ENCODE measurements at regions not wholly inside any gene's neighbourhood (a gene's known extent, or its start where the extent isn't known, plus 50 kb on each side); places are given as distances from the start of the nearest gene placed in this dataset.
"Not testable (repeated sequence)": the region's sequence is repeated elsewhere in the genome, so short reads cannot be mapped to it uniquely, and the experiment has no call there.

DNA sequence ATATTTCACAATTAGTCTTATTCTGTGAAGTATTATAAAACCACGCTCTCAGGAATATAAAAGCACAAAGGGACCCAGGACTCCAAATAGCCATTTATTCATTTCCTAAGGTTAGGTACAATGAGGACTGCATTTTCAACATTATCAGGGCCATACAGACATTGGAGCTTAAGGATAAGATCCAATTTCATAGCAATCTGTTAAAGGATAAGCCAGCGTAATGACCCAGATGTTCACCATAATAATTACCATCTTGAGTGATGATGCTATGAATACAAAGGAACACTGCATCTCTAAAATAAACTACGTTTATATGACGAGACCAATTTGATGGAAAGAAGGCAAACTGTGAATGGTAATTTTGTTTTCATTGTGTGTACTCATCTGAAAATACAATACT, 169.6 kb downstream of the USP22 start:
- H3K4me3 Mint-ChIP-seq; H3K4me1 Mint-ChIP-seq; H3K9me3 Mint-ChIP-seq; DNase-seq (ENCODE audit: low spot score in 2 of 2); ATAC-seq; H3K27ac Mint-ChIP-seq; H3K36me3 Mint-ChIP-seq: not testable (repeated sequence)

DNA sequence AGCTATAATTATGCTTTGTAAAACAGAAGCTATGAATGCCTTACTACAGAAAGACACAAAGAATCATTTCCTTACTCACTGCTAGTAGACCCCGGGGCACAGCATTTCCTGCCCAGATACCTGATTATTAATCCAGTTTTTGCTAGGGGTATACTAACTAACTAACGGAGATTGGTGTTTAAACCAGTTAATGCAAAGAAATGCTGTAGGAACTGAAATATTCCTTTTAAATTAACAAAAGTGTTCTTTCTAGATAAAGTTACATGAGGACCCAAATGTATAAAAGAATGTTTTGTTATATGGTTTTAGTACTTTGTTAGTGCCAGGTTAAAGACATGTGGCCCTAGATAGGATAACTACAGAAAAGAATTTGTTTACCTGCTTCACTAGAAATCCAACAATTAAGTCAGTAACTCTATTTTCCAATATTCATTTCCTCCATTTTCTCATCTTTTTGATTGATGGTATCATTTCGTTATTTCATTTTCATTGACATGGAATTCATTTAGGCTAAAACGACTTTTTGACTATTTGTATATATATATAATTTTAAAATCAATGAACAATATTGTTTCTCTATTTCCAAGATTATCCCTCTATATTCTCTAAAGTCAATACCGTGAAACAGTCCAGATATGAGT, 169.0 kb downstream of the USP22 start:
- H3K4me1 Mint-ChIP-seq; ATAC-seq; H3K36me3 Mint-ChIP-seq; H3K27ac Mint-ChIP-seq; H3K9me3 Mint-ChIP-seq; DNase-seq (ENCODE audit: low spot score in 2 of 2); H3K4me3 Mint-ChIP-seq: not testable (repeated sequence)

DNA sequence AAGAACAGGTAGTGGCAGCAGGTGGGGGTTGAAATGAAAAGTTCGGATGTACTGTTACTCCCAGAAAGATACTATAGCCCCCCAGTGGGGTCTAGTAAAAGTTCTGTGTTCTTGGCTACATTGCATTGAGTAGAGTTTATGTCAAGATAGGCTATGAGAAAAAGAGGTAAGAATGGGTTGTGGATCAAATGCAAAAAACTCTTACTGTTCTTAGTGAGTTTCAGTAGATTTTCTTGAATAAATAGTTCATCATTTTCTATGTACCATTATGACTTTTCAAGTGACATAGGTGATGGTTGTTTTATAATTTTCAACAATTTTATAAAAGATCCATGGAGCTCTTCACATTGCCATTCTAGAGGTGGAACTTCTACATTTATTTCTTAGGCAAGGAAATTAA, 165.4 kb downstream of the USP22 start:
- ATAC-seq; DNase-seq (ENCODE audit: low spot score in 2 of 2); H3K4me1 Mint-ChIP-seq; H3K9me3 Mint-ChIP-seq; H3K4me3 Mint-ChIP-seq; H3K36me3 Mint-ChIP-seq; H3K27ac Mint-ChIP-seq: not testable (repeated sequence)

DNA sequence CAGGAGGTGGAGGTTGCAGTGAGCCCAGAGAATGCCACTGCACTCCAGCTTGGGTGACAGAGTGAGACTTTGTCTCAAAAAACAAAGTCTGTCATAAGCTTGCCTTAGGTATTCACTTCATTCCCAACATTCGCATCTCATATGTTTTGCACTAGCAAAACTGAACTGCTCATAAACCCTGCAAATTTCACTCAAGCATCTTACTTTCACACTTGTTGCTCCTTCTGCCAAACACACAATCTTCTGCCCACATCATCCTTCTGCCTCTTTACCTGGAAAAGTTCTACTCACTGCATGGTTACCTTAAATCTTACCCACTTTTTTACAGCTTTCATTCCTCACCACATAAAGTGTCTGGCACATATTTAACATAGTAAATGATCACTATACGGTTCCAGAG, 152.5 kb downstream of the USP22 start:
- H3K27ac Mint-ChIP-seq, result no peak overlapping the region
- DNase-seq (ENCODE audit: low spot score in 2 of 2) (no peak), ATAC-seq (no peak)
- H3K9me3 Mint-ChIP-seq, result no peaks in the 10 kb centered on the region
- H3K4me3 Mint-ChIP-seq, result no peak overlapping the region
- no peaks in the 10 kb centered on the region for H3K36me3 Mint-ChIP-seq
- no peaks in the 10 kb centered on the region for H3K4me1 Mint-ChIP-seq

DNA sequence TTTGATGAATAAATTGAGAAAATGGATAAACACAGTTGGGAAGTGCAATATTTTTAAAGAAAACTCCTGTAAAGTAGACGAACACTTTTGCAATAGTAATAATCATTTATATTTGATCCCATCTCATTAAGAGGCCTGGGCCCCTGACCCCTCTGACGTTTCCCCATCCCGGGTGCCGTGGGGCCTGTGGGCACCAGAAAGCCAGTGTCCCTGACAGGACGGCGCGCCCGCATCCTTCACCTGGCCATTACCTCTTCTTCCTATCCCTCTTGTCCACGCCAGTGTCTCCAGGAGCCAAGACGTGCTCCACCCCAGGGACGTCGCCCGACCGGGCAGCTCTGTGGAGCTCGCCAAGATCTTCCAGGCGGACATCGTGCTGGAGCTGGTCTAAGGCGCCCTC, 147.4 kb downstream of the USP22 start:
- H3K4me3 Mint-ChIP-seq; H3K4me1 Mint-ChIP-seq; H3K27ac Mint-ChIP-seq; H3K9me3 Mint-ChIP-seq; DNase-seq (ENCODE audit: low spot score in 2 of 2); H3K36me3 Mint-ChIP-seq; ATAC-seq: not testable (repeated sequence)

DNA sequence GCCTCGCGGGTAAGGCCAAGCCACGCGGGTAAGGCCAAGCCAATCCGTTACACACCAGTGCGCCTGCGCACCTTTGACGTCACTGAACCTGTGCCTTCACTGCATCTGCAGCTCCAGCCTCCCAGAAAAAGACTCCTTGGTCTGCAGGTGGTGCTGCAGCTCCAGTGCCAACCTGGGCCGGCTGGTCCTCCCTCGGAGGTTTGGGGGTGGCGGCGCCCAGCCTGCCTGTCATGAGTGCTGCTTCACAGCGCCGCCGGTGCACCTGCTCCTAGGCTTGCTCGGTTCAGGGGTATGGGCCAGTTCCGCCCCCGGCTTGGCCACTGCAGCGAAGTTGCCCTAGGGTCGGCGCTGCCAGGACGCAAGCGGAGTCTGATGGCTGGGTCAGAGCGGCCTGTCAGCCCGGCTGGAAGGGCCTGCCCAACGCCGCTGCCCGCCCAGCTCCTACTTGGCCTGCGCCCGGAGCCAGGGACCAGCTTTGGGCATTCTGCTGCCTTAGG, 146.6 kb downstream of the USP22 start:
- ATAC-seq (peak; percentile 11), DNase-seq (ENCODE audit: low spot score in 2 of 2) (no peak)
- no peaks in the 10 kb centered on the region for H3K9me3 Mint-ChIP-seq
- H3K4me1 Mint-ChIP-seq, result no peaks in the 10 kb centered on the region
- H3K27ac Mint-ChIP-seq, result no peak overlapping the region
- no peaks in the 10 kb centered on the region for H3K36me3 Mint-ChIP-seq
- no peak overlapping the region for H3K4me3 Mint-ChIP-seq

DNA sequence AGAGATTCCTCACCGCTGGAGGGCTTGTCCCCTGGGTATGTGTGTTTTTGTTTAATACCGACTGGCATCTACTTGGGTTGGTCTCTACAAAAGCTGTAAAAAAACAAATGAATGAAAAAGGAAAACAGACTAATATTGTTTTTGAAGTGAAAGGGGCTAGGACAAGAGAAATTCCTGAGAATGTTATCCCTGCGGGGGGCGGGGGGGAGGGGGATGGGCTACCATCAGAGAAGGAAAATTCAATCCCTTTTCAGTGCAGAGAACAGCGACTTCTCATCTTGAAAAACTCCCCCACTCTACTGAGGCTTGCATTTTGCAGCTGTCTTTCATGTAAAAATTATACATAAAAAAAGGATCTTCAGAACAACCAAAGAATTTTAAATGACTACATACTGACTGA, 144.1 kb downstream of the USP22 start:
- not testable (repeated sequence) for H3K36me3 Mint-ChIP-seq; H3K4me3 Mint-ChIP-seq; DNase-seq (ENCODE audit: low spot score in 2 of 2); ATAC-seq; H3K27ac Mint-ChIP-seq; H3K9me3 Mint-ChIP-seq; H3K4me1 Mint-ChIP-seq

DNA sequence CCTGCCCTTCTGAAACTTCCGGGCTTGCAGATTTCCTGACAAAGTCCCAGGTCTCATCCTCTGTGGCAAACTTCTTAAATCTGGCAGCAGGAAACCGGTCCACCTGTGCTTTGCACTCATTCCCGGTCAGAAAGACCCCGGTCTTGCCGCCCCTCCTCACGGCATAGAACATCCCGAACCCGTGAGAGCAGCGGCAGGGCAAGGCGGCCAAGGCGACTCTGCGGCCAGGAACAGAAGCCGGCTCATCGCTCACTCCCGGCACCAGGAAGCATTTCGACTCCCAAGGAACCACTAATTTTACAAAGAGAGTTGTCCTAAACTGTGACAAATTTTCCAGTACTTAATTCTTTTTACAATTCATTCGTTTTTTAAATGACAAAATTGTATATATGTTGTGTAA, 140.3 kb downstream of the USP22 start:
- not testable (repeated sequence) for H3K4me3 Mint-ChIP-seq; ATAC-seq; H3K9me3 Mint-ChIP-seq; H3K4me1 Mint-ChIP-seq; H3K36me3 Mint-ChIP-seq; H3K27ac Mint-ChIP-seq; DNase-seq (ENCODE audit: low spot score in 2 of 2)

DNA sequence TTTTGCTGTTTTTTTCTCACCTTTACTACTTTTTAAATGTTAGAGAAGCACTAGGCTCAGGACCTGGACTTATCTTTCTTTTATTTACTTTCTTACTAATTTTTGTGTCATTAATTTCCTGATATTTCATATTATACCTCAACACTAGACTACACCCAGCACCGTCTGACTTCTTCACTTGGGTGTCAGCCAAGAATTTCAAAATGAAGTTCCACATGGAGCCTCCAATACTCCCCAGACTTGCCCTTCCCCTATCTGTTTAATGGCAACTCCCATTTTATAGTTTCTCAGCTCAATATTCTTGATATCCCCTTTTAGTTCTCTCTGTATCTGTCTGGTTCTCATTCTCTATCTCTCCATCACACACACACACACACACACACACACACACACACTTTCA, 139.3 kb downstream of the USP22 start:
- H3K4me3 Mint-ChIP-seq; DNase-seq (ENCODE audit: low spot score in 2 of 2); H3K27ac Mint-ChIP-seq; ATAC-seq; H3K9me3 Mint-ChIP-seq; H3K36me3 Mint-ChIP-seq; H3K4me1 Mint-ChIP-seq: not testable (repeated sequence)

DNA sequence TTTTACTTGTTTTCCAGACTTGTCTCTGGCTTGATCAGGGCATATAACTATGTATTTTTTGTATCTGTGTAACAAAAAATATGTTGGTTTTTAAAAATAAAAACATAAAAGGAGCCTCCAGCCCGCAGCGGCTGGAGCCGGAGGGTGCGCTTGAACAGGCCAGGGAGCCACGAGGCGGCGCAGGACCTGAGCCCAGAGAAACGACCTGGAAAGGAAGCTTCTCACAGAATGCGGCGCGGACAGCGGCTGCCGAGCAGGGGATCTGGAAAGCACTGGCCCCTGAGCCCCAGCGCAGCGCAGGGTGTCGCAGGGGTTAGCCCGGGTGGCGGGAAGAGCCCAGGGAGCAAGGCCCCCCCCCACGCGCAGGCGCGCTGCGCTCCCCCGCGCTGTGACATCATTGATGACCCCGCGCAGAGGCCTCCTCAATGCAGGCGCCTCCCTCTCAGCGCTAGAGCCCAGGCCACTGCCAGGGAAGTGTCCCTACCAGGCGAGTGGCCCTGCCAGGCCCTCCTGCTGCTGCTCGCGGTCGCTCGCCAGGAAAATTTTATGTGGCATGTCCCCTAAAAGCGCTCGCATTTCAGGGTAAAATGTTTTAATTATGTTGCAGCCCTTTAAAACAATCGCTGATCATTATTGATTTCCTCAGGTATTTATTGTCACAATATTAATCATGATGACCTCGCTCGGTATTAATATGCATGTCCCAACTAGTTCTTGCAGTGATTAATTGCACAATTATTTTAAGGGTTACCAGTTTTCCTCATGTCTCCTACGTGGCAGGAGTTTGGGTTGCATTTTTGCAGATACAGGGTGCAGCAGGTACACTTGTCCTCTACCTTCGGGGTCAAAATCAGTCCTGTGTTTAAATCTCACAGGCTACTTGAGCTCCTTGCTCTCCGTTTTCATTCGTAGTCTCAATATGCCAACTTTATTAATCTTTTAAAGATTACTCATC, 134.2 kb downstream of the USP22 start:
- Mint-ChIP-seq H3K36me3 (no peaks in the 10 kb centered on the region), H3K4me3 (peak overlapping the region; percentile 61)

DNA sequence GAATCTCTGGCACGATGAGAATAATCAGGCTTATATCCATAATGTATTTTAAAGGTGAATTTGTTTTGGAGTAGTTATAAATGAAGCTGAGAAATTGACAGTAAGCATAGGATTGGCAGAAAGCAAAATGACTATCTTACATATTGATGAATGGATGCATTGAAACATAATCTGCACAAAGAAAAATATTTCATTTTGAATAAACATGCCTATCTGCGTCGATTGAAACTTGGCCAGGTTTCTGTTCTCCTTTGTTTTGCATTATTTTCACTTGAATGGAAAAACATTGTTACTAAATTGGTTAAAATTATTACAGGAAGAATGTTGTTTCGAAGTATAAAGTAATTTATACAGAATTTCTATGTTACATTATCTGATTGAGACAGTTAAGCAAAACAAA, 128.2 kb downstream of the USP22 start:
- H3K4me3 Mint-ChIP-seq, result no peak overlapping the region
- DNase-seq (ENCODE audit: low spot score in 2 of 2) (no peak), ATAC-seq (no peak)
- no peak overlapping the region for H3K27ac Mint-ChIP-seq
- H3K9me3 Mint-ChIP-seq, result no peaks in the 10 kb centered on the region
- no peaks in the 10 kb centered on the region for H3K4me1 Mint-ChIP-seq
- H3K36me3 Mint-ChIP-seq, result no peaks in the 10 kb centered on the region

More for the DNA sequence above, 134.2 kb downstream of the USP22 start:
- ATAC-seq (peak; percentile 100), DNase-seq (ENCODE audit: low spot score in 2 of 2) (peak; percentile 72 to 89)
- H3K27ac Mint-ChIP-seq, result peak overlapping the region; percentile 56
- H3K4me1 Mint-ChIP-seq, result no peaks in the 10 kb centered on the region
- no peaks in the 10 kb centered on the region for H3K9me3 Mint-ChIP-seq

DNA sequence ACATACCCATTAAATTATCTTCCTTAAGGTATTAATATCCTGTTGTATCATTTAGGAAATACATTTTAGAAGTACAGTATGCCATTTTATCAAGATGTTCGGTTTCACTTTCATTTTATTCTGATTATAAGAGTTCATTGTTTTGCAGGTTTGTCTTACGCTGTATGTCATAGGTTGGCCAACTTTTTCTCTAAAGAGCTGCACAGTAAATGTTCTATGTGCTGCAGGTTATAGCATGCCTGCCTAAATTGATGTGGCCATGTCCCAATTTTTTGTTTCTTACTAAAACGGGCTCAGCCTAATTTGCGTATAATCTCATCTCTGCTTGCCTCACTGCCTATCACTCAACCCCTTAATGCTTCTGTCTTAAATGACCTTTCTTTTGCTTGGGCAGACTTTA, 126.4 kb downstream of the USP22 start:
- DNase-seq (ENCODE audit: low spot score in 2 of 2) (no peak), ATAC-seq (no peak)
- Mint-ChIP-seq H3K27ac (no peak overlapping the region), H3K36me3 (no peaks in the 10 kb centered on the region), H3K4me1 (no peaks in the 10 kb centered on the region), H3K4me3 (no peak overlapping the region), H3K9me3 (no peaks in the 10 kb centered on the region)

DNA sequence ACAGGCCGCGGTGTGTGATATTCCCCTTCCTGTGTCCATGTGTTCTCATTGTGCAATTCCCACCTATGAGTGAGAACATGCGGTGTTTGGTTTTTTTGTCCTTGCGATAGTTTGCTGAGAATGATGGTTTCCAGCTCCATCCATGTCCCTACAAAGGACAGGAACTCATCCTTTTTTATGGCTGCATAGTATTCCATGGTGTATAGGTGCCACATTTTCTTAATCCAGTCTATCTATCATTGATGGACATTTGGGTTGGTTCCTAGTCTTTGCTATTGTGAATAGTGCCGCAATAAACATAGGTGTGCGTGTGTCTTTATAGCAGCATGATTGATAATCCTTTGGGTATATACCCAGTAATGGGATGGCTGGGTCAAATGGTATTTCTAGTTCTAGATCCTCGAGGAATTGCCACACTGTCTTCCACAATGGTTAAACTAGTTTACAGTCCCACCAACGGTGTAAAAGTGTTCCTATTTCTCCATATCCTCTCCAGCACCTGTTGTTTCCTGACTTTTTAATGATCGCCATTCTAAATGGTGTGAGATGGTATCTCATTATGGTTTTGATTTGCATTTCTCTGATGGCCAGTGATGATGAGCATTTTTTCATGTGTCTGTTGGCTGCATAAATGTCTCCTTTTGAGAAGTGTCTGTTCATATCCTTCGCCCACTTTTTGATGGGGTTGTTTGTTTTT, 125.1 kb downstream of the USP22 start:
- not testable (repeated sequence) for ATAC-seq, H3K9me3 Mint-ChIP-seq, H3K36me3 Mint-ChIP-seq

DNA sequence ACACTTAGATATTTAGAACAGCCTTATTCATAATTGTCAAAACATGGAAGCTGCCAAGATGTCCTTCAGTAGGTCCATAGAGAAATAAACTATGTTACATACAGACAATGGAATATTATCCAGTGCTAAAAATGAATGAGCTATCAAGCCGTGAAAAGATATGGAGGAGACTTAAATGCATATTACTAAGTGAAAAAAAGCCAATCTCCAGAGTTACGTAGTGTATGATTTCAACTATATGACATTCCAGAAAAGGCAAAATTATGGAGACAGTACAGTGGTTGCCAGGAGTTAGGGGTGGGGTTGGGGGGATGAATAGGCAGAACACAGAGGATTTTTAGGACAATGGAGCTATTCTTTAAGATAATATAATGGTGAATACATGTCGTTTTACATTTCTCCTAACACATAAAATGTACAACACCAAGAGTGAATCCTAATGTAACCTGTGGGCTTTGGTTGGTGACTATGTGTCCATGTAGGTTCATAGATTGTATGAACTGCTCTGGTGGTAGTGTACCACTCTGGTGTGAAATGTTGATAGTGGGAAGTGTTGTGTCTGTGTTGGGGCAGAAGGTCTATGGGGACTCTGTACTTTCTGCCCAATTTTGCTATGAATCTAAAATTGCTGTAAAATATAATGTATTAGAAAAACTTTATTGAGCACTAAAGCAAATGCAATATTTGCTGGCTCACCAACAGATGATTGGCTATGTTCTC, 122.6 kb downstream of the USP22 start:
- DNase-seq (ENCODE audit: low spot score in 2 of 2) (no peak), ATAC-seq (no peak)
- H3K9me3 Mint-ChIP-seq, result no peaks in the 10 kb centered on the region
- H3K4me1 Mint-ChIP-seq, result no peaks in the 10 kb centered on the region
- no peak overlapping the region for H3K4me3 Mint-ChIP-seq
- H3K27ac Mint-ChIP-seq, result no peak overlapping the region
- no peaks in the 10 kb centered on the region for H3K36me3 Mint-ChIP-seq

More for the DNA sequence above, 125.1 kb downstream of the USP22 start:
- not testable (repeated sequence) for H3K4me1 Mint-ChIP-seq; H3K4me3 Mint-ChIP-seq; H3K27ac Mint-ChIP-seq; DNase-seq (ENCODE audit: low spot score in 2 of 2)

DNA sequence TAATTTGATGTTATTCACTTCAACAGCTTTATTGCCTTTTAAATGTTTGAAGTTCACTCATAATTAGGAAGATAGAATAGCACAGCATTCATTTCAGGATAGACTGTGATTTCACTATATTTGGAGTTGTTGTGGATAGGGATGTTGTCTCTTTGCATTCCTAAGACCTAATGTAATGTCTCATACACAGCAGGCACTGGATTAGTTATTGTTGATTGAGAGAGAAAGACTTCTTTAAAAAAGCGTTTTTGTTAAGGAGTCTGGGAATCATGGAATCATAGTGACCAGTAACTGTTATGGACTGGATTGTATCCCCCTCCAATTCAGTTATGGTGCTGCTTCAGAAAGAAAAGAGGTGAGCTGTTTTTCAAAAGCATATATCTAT, 122.0 kb downstream of the USP22 start:
- Mint-ChIP-seq H3K4me1 (no peaks in the 10 kb centered on the region), H3K27ac (no peak overlapping the region), H3K9me3 (no peaks in the 10 kb centered on the region), H3K36me3 (no peaks in the 10 kb centered on the region), H3K4me3 (no peak overlapping the region)
- no peak for DNase-seq (ENCODE audit: low spot score in 2 of 2)
- ATAC-seq, result no peak
